GM12891 (cell line): ENCODE measurements at regions not wholly inside any gene's neighbourhood (a gene's known extent, or its start where the extent isn't known, plus 50 kb on each side); places are given as distances from the start of the nearest gene placed in this dataset.

Source experiments
- POLR2A ChIP-seq: IDR thresholded peaks from 2 replicates; pipeline ENCODE4 v1.6.1; 2011; ENCODE audit warnings: low read depth, low read length, control low read depth
- POLR2AphosphoS5 ChIP-seq: IDR thresholded peaks from 2 replicates; pipeline ENCODE4 v1.6.1; 2011; ENCODE audit warnings: low read depth, low read length, control low read depth
- POU2F2 ChIP-seq: IDR thresholded peaks from 2 replicates; pipeline ENCODE4 v1.6.1; 2011; ENCODE audit warnings: low read depth, mild to moderate bottlenecking, control low read depth, low read length, moderate library complexity
- TAF1 ChIP-seq: IDR thresholded peaks from 2 replicates; pipeline ENCODE4 v1.6.1; 2011; ENCODE audit warnings: low read depth, low read length, control low read depth

DNA sequence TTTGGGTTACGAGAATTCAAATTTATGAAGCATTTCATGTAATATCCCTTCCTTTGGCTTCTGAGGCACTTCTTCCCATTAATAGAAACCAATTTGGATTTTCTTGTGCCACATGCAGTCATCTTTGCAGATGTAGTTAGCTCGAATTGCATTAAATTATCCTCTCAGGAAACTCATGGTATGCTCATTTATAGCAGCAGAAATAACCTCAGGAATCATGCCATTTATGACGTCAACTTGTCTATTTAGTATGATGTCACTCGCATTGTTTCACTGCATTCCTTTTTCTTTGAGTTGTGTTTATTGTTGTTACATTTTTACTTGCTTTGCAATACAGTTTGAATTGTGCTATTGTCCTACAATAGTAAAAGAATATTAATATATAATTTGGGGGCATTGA, 163.8 kb downstream of the RBM43 start:
- TF ChIP-seq POLR2A = no peak
- no peak for TF ChIP-seq TAF1
- TF ChIP-seq POLR2AphosphoS5 = no peak
- TF ChIP-seq POU2F2 = no peak
